ENCODE measurements at regions not wholly inside any gene's neighbourhood (a gene's known extent, or its start where the extent isn't known, plus 50 kb on each side); places are given as distances from the start of the nearest gene placed in this dataset.

DNA sequence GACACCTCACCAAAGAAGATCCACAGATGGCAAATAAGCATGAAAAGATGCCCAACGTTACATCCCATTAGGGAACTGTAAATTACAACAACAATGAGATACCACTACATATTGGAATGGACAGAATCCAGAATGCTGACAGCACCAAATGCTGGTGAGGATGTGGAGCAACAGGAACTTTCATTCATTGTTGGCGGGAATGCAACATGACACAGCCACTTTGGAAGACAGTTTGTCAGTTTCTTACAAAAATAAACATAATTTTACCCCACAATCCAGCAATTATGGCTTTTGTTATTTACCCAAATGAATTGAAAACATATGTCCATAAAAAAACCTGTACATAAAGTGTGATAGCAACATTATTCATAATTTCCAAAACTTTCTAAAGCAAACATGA, 176.8 kb downstream of the C7orf25 start:
- Histone ChIP-seq H3K27me3 (ENCODE audit: low read length) (no peaks in the 10 kb centered on the region), H3K9ac (ENCODE audit: low read length) (no peak overlapping the region), H3K4me2 (ENCODE audit: low read depth, low read length, poor library complexity, severe bottlenecking) (no peak overlapping the region), H3K4me3 (ENCODE audit: insufficient read depth, low read length, poor library complexity, severe bottlenecking) (no peak overlapping the region), H2AFZ (ENCODE audit: low read depth, low read length, severe bottlenecking) (no peak overlapping the region), H3K36me3 (ENCODE audit: low read length) (no peaks in the 10 kb centered on the region), H3K27ac (ENCODE audit: low read depth, low read length) (no peak overlapping the region), H4K20me1 (ENCODE audit: low read depth, low read length) (no peaks in the 10 kb centered on the region), H3F3A (ENCODE audit: insufficient read depth) (no peaks in the 10 kb centered on the region), H3K9me2 (replicated peaks; ENCODE audit: insufficient read depth, low read length) (no peaks in the 10 kb centered on the region), H3K79me2 (ENCODE audit: insufficient read depth, low read length) (no peaks in the 10 kb centered on the region), H3K9me3 (ENCODE audit: insufficient read depth, low read length) (no peaks in the 10 kb centered on the region)
- no peak for TF ChIP-seq EZH2phosphoT487 (conservative IDR thresholded peaks at IDR 0.05; ENCODE audit: low read length)
- TF ChIP-seq, protein P1, sequence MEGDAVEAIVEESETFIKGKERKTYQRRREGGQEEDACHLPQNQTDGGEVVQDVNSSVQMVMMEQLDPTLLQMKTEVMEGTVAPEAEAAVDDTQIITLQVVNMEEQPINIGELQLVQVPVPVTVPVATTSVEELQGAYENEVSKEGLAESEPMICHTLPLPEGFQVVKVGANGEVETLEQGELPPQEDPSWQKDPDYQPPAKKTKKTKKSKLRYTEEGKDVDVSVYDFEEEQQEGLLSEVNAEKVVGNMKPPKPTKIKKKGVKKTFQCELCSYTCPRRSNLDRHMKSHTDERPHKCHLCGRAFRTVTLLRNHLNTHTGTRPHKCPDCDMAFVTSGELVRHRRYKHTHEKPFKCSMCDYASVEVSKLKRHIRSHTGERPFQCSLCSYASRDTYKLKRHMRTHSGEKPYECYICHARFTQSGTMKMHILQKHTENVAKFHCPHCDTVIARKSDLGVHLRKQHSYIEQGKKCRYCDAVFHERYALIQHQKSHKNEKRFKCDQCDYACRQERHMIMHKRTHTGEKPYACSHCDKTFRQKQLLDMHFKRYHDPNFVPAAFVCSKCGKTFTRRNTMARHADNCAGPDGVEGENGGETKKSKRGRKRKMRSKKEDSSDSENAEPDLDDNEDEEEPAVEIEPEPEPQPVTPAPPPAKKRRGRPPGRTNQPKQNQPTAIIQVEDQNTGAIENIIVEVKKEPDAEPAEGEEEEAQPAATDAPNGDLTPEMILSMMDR (IDR thresholded peaks at IDR 0.05; ENCODE audit: insufficient read depth, low read length, poor library complexity, severe bottlenecking) = no peak

DNA sequence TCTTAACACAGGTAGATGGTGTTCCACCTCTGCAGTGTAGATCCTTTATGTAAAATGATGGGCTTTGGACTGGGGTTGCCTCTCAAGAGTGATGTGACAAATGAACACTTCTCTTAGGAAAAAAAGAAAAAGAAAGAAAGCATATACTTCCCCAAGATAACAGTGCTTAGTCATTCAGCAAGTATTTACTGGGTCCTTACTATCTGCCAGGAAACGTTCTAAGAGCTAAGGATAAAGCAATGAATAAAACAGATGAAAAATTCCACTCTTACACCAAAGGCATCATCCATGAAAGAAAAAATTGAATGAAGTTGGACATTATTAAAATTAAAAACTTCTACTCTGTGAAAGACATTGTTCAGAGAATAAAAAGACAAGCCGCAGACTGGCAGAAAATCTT, 177.3 kb downstream of the C7orf25 start:
- Histone ChIP-seq H3K9me2 (replicated peaks; ENCODE audit: insufficient read depth, low read length) (no peaks in the 10 kb centered on the region), H2AFZ (ENCODE audit: low read depth, low read length, severe bottlenecking) (no peak overlapping the region), H3K9me3 (ENCODE audit: insufficient read depth, low read length) (no peaks in the 10 kb centered on the region), H4K20me1 (ENCODE audit: low read depth, low read length) (no peaks in the 10 kb centered on the region), H3K4me3 (ENCODE audit: insufficient read depth, low read length, poor library complexity, severe bottlenecking) (no peak overlapping the region), H3F3A (ENCODE audit: insufficient read depth) (no peaks in the 10 kb centered on the region), H3K27ac (ENCODE audit: low read depth, low read length) (no peak overlapping the region), H3K79me2 (ENCODE audit: insufficient read depth, low read length) (no peaks in the 10 kb centered on the region), H3K36me3 (ENCODE audit: low read length) (no peaks in the 10 kb centered on the region), H3K27me3 (ENCODE audit: low read length) (no peaks in the 10 kb centered on the region), H3K9ac (ENCODE audit: low read length) (no peak overlapping the region), H3K4me2 (ENCODE audit: low read depth, low read length, poor library complexity, severe bottlenecking) (no peak overlapping the region)
- no peak for TF ChIP-seq EZH2phosphoT487 (conservative IDR thresholded peaks at IDR 0.05; ENCODE audit: low read length)
- TF ChIP-seq, protein P1 (IDR thresholded peaks at IDR 0.05; ENCODE audit: insufficient read depth, low read length, poor library complexity, severe bottlenecking) = no peak

DNA sequence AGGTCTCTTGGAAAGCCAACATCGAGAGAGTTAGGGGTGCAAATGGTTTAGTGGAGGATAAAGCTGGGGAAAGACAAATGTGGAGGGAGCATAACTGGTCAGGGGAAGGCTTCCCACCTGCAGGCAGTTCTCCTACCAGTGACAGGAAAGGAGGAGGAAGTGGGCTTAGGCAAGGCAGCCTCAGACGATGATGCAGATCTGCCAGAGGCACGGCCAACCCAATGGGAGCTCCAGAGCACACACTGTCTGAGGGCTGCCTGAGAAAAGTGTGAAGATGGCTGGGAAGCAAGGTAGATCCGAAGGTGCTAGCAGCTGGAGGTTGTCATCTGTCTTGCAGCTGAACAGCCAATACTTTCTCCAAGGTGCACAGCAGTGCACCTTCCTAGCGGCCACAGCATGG, 178.8 kb downstream of the C7orf25 start:
- H3K4me2 ChIP-seq (ENCODE audit: low read depth, low read length, poor library complexity, severe bottlenecking) = no peak overlapping the region
- no peaks in the 10 kb centered on the region for H3K9me2 ChIP-seq (replicated peaks; ENCODE audit: insufficient read depth, low read length)
- no peaks in the 10 kb centered on the region for H3K9me3 ChIP-seq (ENCODE audit: insufficient read depth, low read length)
- no peak overlapping the region for H3K27ac ChIP-seq (ENCODE audit: low read depth, low read length)
- H3F3A ChIP-seq (ENCODE audit: insufficient read depth) = no peaks in the 10 kb centered on the region
- no peaks in the 10 kb centered on the region for H4K20me1 ChIP-seq (ENCODE audit: low read depth, low read length)
- H3K9ac ChIP-seq (ENCODE audit: low read length) = no peak overlapping the region
- H3K79me2 ChIP-seq (ENCODE audit: insufficient read depth, low read length) = no peaks in the 10 kb centered on the region
- H3K36me3 ChIP-seq (ENCODE audit: low read length) = no peaks in the 10 kb centered on the region
- no peaks in the 10 kb centered on the region for H3K27me3 ChIP-seq (ENCODE audit: low read length)
- H2AFZ ChIP-seq (ENCODE audit: low read depth, low read length, severe bottlenecking) = no peak overlapping the region
- no peak overlapping the region for H3K4me3 ChIP-seq (ENCODE audit: insufficient read depth, low read length, poor library complexity, severe bottlenecking)
- TF ChIP-seq EZH2phosphoT487 (conservative IDR thresholded peaks at IDR 0.05; ENCODE audit: low read length) = no peak
- TF ChIP-seq, protein P1 (IDR thresholded peaks at IDR 0.05; ENCODE audit: insufficient read depth, low read length, poor library complexity, severe bottlenecking) = no peak

Data from SU-DHL-6 (cell line).